NB4 (cell line): ENCODE measurements at regions not wholly inside any gene's neighbourhood (a gene's known extent, or its start where the extent isn't known, plus 50 kb on each side); places are given as distances from the start of the nearest gene placed in this dataset.

Experiments used
- POLR2A ChIP-seq: IDR thresholded peaks from 2 replicates; pipeline ENCODE4 v1.6.1; 2011; ENCODE audit warnings: mild to moderate bottlenecking; ENCODE audit not compliant: insufficient read length; ENCODE audit errors: extremely low read depth
- TF ChIP-seq, protein P1 (sequence below): IDR thresholded peaks from one replicate; pipeline ENCODE4 v1.5.1; 2012; ENCODE audit warnings: low read depth, low read length

DNA sequence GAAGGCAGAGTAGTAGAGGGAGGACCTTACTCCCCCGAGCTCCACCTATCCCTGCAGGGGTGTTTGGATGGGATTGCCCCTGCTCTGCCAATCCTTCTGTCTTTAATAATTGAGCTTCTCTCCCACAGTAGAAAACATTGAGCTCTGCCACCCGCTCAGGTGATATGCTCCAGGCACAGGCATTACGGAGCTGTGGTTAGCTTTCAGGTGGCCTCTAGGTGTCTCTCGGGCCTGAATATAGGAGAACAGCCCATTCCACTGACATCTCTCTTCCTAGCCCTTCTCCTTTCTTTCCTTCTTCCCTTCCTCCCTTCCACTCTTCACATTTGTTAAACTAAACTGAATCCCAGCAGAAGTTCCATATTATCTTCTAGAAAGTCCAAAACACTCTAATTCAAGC, 203.4 kb downstream of the SYK start:
- TF ChIP-seq, protein P1, sequence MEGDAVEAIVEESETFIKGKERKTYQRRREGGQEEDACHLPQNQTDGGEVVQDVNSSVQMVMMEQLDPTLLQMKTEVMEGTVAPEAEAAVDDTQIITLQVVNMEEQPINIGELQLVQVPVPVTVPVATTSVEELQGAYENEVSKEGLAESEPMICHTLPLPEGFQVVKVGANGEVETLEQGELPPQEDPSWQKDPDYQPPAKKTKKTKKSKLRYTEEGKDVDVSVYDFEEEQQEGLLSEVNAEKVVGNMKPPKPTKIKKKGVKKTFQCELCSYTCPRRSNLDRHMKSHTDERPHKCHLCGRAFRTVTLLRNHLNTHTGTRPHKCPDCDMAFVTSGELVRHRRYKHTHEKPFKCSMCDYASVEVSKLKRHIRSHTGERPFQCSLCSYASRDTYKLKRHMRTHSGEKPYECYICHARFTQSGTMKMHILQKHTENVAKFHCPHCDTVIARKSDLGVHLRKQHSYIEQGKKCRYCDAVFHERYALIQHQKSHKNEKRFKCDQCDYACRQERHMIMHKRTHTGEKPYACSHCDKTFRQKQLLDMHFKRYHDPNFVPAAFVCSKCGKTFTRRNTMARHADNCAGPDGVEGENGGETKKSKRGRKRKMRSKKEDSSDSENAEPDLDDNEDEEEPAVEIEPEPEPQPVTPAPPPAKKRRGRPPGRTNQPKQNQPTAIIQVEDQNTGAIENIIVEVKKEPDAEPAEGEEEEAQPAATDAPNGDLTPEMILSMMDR: no peak
- no peak for TF ChIP-seq POLR2A
